Retinal pigment epithelial cell (primary cell): ENCODE measurements at regions not wholly inside any gene's neighbourhood (a gene's known extent, or its start where the extent isn't known, plus 50 kb on each side); places are given as distances from the start of the nearest gene placed in this dataset.
A peak's percentile ranks its signal among the peaks of the same experiment; 100 is the strongest.

ENCODE experiments used
- DNase-seq: peaks from one replicate; pipeline ENCODE4 v3.0.0-alpha.2; 2010; ENCODE audit warnings: low read depth
- H3K4me3 ChIP-seq: 2 replicates; pipeline ENCODE4 v1.5.1; 2011; ENCODE audit warnings: mild to moderate bottlenecking, low read length, control low read depth, moderate library complexity
- TF ChIP-seq, protein P1 (sequence below): conservative IDR thresholded peaks from 2 replicates; pipeline ENCODE4 v1.5.1; 2011; ENCODE audit warnings: low read depth, low read length, control low read depth, inconsistent platforms

DNA sequence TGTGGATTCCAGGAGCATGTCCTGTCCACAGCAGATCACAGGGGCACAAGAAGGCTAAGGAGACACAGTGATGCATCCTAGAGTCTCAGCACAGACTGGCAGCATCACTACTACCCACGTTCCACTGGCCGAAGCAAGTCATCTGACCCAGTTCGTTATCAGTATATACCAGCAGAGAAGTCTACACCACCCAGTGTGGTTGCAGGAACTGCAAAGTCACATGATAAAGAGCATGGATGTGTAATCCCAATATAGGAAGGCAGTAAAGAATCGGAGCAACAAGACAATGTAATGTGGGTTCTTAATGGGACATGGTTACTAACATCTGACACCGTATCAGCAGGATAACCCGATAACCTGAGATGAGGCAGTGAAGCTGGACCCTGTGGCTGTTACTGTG lies 246.6 kb downstream of the RRAGC start:
- H3K4me3 ChIP-seq = no peak overlapping the region
- TF ChIP-seq, protein P1, sequence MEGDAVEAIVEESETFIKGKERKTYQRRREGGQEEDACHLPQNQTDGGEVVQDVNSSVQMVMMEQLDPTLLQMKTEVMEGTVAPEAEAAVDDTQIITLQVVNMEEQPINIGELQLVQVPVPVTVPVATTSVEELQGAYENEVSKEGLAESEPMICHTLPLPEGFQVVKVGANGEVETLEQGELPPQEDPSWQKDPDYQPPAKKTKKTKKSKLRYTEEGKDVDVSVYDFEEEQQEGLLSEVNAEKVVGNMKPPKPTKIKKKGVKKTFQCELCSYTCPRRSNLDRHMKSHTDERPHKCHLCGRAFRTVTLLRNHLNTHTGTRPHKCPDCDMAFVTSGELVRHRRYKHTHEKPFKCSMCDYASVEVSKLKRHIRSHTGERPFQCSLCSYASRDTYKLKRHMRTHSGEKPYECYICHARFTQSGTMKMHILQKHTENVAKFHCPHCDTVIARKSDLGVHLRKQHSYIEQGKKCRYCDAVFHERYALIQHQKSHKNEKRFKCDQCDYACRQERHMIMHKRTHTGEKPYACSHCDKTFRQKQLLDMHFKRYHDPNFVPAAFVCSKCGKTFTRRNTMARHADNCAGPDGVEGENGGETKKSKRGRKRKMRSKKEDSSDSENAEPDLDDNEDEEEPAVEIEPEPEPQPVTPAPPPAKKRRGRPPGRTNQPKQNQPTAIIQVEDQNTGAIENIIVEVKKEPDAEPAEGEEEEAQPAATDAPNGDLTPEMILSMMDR = no peak
- DNase-seq = no peak

DNA sequence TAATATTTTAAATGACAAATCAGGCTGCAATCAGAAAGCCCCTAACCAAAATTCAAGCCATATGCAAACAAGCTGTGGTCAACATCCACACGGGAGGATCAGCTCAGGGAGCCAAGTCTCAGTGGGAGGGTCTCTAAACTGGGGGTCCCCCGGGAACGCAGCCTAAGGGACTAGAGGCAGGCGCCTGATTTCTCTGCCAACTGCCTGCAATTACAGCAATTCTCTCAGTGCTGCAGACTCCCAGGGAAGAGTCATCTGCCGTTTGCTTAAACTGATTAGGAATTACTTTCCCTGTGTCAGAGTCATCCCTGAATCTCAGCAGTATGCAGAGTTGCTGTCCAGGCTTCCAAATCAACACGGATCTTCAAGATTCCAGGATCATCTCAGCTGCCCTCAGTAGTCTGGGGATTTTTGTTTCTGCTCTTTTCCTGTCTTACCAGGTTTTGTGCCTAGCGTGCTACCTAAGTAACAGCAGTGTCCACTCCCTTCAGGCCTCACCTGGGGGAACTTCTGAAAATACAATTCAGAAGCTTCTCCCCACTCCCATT lies 247.8 kb downstream of the RRAGC start:
- H3K4me3 ChIP-seq = no peak overlapping the region
- TF ChIP-seq, protein P1 = no peak
- DNase-seq = no peak

DNA sequence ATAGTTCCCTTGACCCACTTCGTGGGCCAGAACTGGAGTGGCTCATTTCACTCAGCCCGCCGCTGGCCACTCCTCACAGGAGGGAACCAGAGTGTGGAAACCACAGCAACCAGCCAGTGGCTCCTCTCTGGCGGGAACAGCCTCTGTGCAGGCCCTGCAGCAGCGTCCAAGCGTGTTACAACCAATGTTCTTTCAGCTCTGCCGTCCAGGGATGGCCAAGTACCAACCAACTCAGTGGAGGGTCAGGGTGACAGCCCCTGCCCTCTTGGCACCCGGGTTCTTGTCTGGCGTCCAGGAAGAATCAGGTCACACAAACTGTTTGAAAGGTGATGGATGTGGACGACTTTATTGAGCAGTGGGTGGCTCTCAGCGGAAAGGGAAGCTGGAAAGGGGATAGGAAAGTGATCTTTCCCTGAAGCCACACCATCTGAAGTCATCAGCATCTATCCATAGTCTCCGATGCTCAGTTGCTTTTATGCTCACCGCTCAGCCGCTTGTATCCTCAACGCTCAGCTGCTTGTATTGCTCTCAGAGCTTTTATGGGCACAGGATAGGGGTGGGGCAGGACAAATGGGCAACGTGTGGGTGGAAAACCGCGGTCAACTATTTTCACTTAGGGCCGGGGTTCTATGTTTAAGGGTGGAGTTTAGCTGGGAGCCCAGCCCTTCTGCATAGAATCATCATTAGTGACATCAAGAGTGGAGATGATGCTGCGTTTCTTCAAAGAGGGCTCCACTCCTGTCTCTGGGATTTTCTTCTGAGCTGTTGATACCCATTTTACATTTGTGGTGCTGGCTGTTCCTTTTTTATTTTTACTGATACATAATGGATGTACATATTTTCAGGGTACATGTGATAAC lies 250.2 kb downstream of the RRAGC start:
- H3K4me3 ChIP-seq = no peak overlapping the region

DNA sequence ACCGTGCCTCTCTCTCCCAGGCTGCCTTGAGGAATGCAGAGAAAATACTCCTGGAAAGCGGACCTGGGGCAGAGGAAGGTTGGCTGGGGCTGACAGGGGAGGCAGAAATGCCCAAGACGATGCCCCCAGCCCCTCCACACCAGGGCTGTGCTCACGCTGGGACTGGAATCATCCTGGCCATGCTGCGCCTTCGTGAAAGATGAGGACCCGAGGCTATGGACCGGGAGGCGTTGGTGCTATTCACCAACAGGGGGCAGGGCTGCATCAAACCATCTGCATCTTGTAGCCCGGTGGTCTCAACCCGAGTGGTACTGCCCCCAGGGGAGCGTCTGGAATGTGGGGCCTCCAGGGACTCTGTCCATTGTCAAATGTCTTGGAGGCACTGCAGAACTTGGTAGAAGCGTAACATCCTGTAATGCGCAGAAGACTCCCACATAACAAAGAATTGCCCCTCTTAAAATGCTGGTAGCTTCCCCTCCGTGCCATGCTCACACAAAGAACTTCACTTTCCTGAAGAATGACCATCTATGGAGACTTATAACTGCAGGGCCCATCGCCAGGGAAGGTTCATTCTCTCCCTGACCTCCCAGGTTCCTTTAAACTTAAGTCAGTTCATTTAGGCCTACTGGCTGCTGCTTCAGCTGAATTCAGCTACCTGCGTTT lies 251.2 kb downstream of the RRAGC start:
- no peak for DNase-seq
- H3K4me3 ChIP-seq = no peak overlapping the region
- TF ChIP-seq, protein P1 = peak; percentile 45

More for the DNA sequence above, 250.2 kb downstream of the RRAGC start:
- no peak for DNase-seq
- TF ChIP-seq, protein P1 = no peak

DNA sequence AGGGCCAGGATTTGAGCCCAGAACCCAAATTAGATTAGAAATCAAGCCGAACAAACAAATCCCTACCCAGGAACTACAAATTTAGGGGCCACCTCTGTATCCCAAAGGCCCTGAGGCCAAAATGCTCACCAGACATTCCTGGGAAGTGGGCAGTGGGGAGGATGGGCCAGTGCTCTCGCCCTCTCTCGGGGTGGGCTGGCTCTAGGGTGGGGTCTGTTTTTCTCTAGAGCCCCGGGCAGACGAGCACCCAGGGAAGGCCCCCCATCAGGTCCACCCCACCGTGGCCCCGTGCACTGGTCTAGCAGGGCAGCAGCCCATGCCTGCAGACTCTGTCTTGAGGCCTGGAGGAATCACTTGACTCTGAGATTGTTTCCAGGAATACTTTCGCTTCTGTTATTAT lies 252.0 kb downstream of the RRAGC start:
- no peak for DNase-seq
- TF ChIP-seq, protein P1 = no peak
- no peak overlapping the region for H3K4me3 ChIP-seq

DNA sequence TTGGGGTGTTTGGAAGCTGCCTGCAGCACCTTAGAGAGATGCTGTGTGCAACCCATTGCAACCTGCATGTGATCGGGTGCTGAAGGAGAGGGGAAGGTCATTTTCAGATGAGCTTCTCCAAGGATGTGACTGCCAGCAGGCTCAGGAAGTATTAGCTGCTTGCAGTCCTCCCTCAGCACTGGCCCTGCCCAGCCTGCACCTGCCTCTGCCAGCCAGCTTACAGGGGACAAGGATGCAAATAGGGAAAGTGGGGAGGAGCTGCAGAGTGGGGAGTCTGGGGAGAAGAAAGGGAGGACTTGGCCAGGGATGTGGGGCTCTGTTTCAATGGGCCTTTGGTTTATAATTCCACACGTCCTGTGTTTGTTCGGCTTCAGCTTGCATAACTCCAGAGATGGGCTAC lies 254.5 kb downstream of the RRAGC start:
- no peak for DNase-seq
- no peak overlapping the region for H3K4me3 ChIP-seq
- TF ChIP-seq, protein P1 = no peak
